OCI-LY1 (cell line): ENCODE measurements at regions not wholly inside any gene's neighbourhood (a gene's known extent, or its start where the extent isn't known, plus 50 kb on each side); places are given as distances from the start of the nearest gene placed in this dataset.

Experiments
- CTCF ChIP-seq: fragments of 200-600 bp; sonication (generic), shearing (Covaris generic); IDR thresholded peaks from 2 replicates; pipeline ENCODE4 v1.5.1; 2017; ENCODE audit warnings: mild to moderate bottlenecking, antibody characterized with exemption, low read length, moderate library complexity, mixed read lengths
- EZH2 ChIP-seq: fragments of 200-600 bp; sonication (generic), shearing (Covaris generic); IDR thresholded peaks from 2 replicates; pipeline ENCODE4 v1.8.0; 2017; ENCODE audit warnings: borderline replicate concordance, mixed run types, mild to moderate bottlenecking, antibody characterized with exemption, low read length, moderate library complexity, mixed read lengths

GRCh38 chr2:195168369-195168768 is 488.7 kb upstream of the SLC39A10 start:
- TF ChIP-seq EZH2 (no peak), CTCF (no peak)
